ENCODE measurements at regions not wholly inside any gene's neighbourhood (a gene's known extent, or its start where the extent isn't known, plus 50 kb on each side); places are given as distances from the start of the nearest gene placed in this dataset.

GRCh38 chr14:28656704-28657255 is 109.8 kb upstream of the FOXG1 start:
- intact Hi-C loops (cut with micrococcal nuclease), result no loop called here

GRCh38 chr14:28661171-28661772 is 105.3 kb upstream of the FOXG1 start:
- intact Hi-C loops (cut with micrococcal nuclease), result no loop called here

GRCh38 chr14:28666961-28667360 is 99.6 kb upstream of the FOXG1 start:
- intact Hi-C loops (cut with micrococcal nuclease), result no loop called here

- intact Hi-C loops (cut with micrococcal nuclease), result no loop called here
Observed at GRCh38 chr14:28671425-28671824, 95.2 kb upstream of the FOXG1 start.

- intact Hi-C loops (cut with micrococcal nuclease), result no loop called here
Observed at GRCh38 chr14:28673056-28673455, 93.5 kb upstream of the FOXG1 start.

- intact Hi-C loops (cut with micrococcal nuclease), result no loop called here
Observed at GRCh38 chr14:28676479-28676878, 90.1 kb upstream of the FOXG1 start.

- intact Hi-C loops (cut with micrococcal nuclease), result no loop called here
Observed at GRCh38 chr14:28677381-28677780, 89.2 kb upstream of the FOXG1 start.

GRCh38 chr14:28678887-28679286 is 87.7 kb upstream of the FOXG1 start:
- intact Hi-C loops (cut with micrococcal nuclease), result no loop called here

GRCh38 chr14:28681681-28682080 is 84.9 kb upstream of the FOXG1 start:
- intact Hi-C loops (cut with micrococcal nuclease), result no loop called here

GRCh38 chr14:28690029-28690692 is 76.4 kb upstream of the FOXG1 start:
- intact Hi-C loops (cut with micrococcal nuclease), result no loop called here

- intact Hi-C loops (cut with micrococcal nuclease), result no loop called here
Observed at GRCh38 chr14:28695109-28695508, 71.5 kb upstream of the FOXG1 start.

GRCh38 chr14:28701733-28702132 is 64.9 kb upstream of the FOXG1 start:
- intact Hi-C loops (cut with micrococcal nuclease), result no loop called here

GRCh38 chr14:28703482-28703881 is 63.1 kb upstream of the FOXG1 start:
- intact Hi-C loops (cut with micrococcal nuclease), result no loop called here

- intact Hi-C loops (cut with micrococcal nuclease), result no loop called here
Observed at GRCh38 chr14:28704153-28704552, 62.4 kb upstream of the FOXG1 start.

GRCh38 chr14:28707814-28708213 is 58.8 kb upstream of the FOXG1 start:
- intact Hi-C loops (cut with micrococcal nuclease), result no loop called here

GRCh38 chr14:28709571-28710305 is 56.8 kb upstream of the FOXG1 start:
- intact Hi-C loops (cut with micrococcal nuclease), result no loop called here

Measured in T-helper 1 cell treated with Interleukin-12 subunit alpha and Interleukin-12 subunit beta and Interleukin-4 antibody, amounts not matched to agents 30 ng/mL and 1 ng/mL, for 36 hours (primary cell).